MCF 10A (cell line): ENCODE measurements at regions not wholly inside any gene's neighbourhood (a gene's known extent, or its start where the extent isn't known, plus 50 kb on each side); places are given as distances from the start of the nearest gene placed in this dataset.

Source experiments
- BruUV-seq: library from RNA; stranded (reverse); fragments of 400-500 nt; replicated peaks from 2 replicates; lab custom pipeline; 2021; lab: Mats Ljungman, UMichigan
- CTCF ChIA-PET: fragments of 300-600 bp; sonication (Branson Sonifier 250); formaldehyde crosslinking; extraction: SDS; loops from one replicate; lab custom pipeline; 2021; ENCODE audit warnings: antibody characterized with exemption, inconsistent platforms; lab: Yijun Ruan, JAX
- POLR2A ChIA-PET: fragments of 300-600, 350-650 bp; sonication (Branson Sonifier 250); formaldehyde crosslinking; extraction: SDS; loops from one replicate; lab custom pipeline; 2020; ENCODE audit warnings: antibody characterized with exemption, inconsistent platforms; lab: Yijun Ruan, JAX
- DNase-seq: peaks from one replicate; pipeline ENCODE4 v3.0.0-alpha.2; 2018; ENCODE audit not compliant: unreplicated experiment
- H3K27ac Mint-ChIP-seq: one replicate; pipeline ENCODE4 v1.8.0; 2022; ENCODE audit warnings: mild to moderate bottlenecking, low read depth, mixed read lengths; ENCODE audit not compliant: unreplicated experiment
- H3K27me3 Mint-ChIP-seq: one replicate; pipeline ENCODE4 v1.8.0; 2022; ENCODE audit warnings: mixed read lengths; ENCODE audit not compliant: insufficient read depth, unreplicated experiment
- H3K36me3 Mint-ChIP-seq: one replicate; pipeline ENCODE4 v1.8.0; 2022; ENCODE audit warnings: mild to moderate bottlenecking, moderate library complexity, mixed read lengths; ENCODE audit not compliant: insufficient read depth, unreplicated experiment
- H3K4me1 Mint-ChIP-seq: one replicate; pipeline ENCODE4 v1.8.0; 2022; ENCODE audit warnings: mixed read lengths; ENCODE audit not compliant: insufficient read depth, unreplicated experiment
- H3K4me3 Mint-ChIP-seq: one replicate; pipeline ENCODE4 v1.8.0; 2022; ENCODE audit warnings: mild to moderate bottlenecking, moderate library complexity, mixed read lengths; ENCODE audit not compliant: unreplicated experiment
- H3K9me3 Mint-ChIP-seq: one replicate; pipeline ENCODE4 v1.8.0; 2022; ENCODE audit warnings: mixed read lengths; ENCODE audit not compliant: unreplicated experiment
- CTCF ChIP-seq: fragments of 200-600 bp; IDR thresholded peaks from one replicate; pipeline ENCODE4 v1.8.0; 2022; ENCODE audit warnings: antibody characterized with exemption, mild to moderate bottlenecking; ENCODE audit not compliant: unreplicated experiment
- intact Hi-C: fragments of 100-400 bp; cut with micrococcal nuclease; formaldehyde crosslinking; loops from 2 replicates; pipeline ENCODE4 v1.14.1; 2022

- intact Hi-C loops: no loop called here
- Mint-ChIP-seq H3K27ac (no peak overlapping the region), H3K36me3 (no peaks in the 10 kb centered on the region), H3K27me3 (no peaks in the 10 kb centered on the region), H3K9me3 (no peaks in the 10 kb centered on the region), H3K4me1 (no peaks in the 10 kb centered on the region), H3K4me3 (no peak overlapping the region)
- ChIA-PET POLR2A (no interaction called here), CTCF (no interaction called here)
- no peak for DNase-seq
- no TSS peak for BruUV-seq
- TF ChIP-seq CTCF: no peak
Measured at GRCh38 chr11:95331161-95331560, 100.2 kb upstream of the SESN3 start.

- DNase-seq: no peak
- no peak for TF ChIP-seq CTCF
- H3K9me3 Mint-ChIP-seq: no peaks in the 10 kb centered on the region
- H3K27me3 Mint-ChIP-seq: no peaks in the 10 kb centered on the region
- intact Hi-C loops: no loop called here
- ChIA-PET POLR2A (no interaction called here), CTCF (no interaction called here)
- no TSS peak for BruUV-seq
- no peak overlapping the region for H3K27ac Mint-ChIP-seq
- no peaks in the 10 kb centered on the region for H3K36me3 Mint-ChIP-seq
- no peak overlapping the region for H3K4me3 Mint-ChIP-seq
- H3K4me1 Mint-ChIP-seq: no peaks in the 10 kb centered on the region
Measured at GRCh38 chr11:95330302-95330701, 99.3 kb upstream of the SESN3 start.

GRCh38 chr11:95327273-95327948 is 96.4 kb upstream of the SESN3 start:
- CTCF ChIA-PET: interaction anchor here (1.1 kb wide), 1 partner anchor 46 kb away, joined by 3 read pairs; no protein-coding TSS in a partner anchor
- Mint-ChIP-seq H3K27ac (no peak overlapping the region), H3K36me3 (no peaks in the 10 kb centered on the region), H3K27me3 (no peaks in the 10 kb centered on the region), H3K4me3 (no peak overlapping the region), H3K9me3 (no peaks in the 10 kb centered on the region), H3K4me1 (peaks cover 4% of the 10 kb centered on the region)
- POLR2A ChIA-PET: no interaction called here
- BruUV-seq: no TSS peak
- intact Hi-C loops: no loop called here
- TF ChIP-seq CTCF: no peak
- DNase-seq: no peak

GRCh38 chr11:95325777-95326258 is 94.8 kb upstream of the SESN3 start:
- Mint-ChIP-seq H3K9me3 (no peaks in the 10 kb centered on the region), H3K36me3 (no peaks in the 10 kb centered on the region), H3K27ac (no peak overlapping the region), H3K4me3 (no peak overlapping the region), H3K27me3 (no peaks in the 10 kb centered on the region), H3K4me1 (peaks cover 9% of the 10 kb centered on the region)
- BruUV-seq: no TSS peak
- POLR2A ChIA-PET: no interaction called here
- CTCF ChIA-PET: no interaction called here
- intact Hi-C loops: no loop called here
- no peak for DNase-seq
- TF ChIP-seq CTCF: no peak
